OCI-LY7 (cell line): ENCODE measurements at regions not wholly inside any gene's neighbourhood (a gene's known extent, or its start where the extent isn't known, plus 50 kb on each side); places are given as distances from the start of the nearest gene placed in this dataset.

Experiments
- BruUV-seq: library from RNA; stranded (reverse); fragments of 400-500 nt; replicated peaks from 2 replicates; lab custom pipeline; 2021; lab: Mats Ljungman, UMichigan
- CTCF ChIA-PET: fragments of 300-600 bp; sonication (Branson Sonifier 250); formaldehyde crosslinking; loops from one replicate; lab custom pipeline; 2022; ENCODE audit warnings: antibody characterized with exemption; ENCODE audit not compliant: unreplicated experiment; lab: Charles Lee
- POLR2A ChIA-PET: fragments of 300-600 bp; sonication (Branson Sonifier 250); formaldehyde crosslinking; loops from one replicate; lab custom pipeline; 2022; ENCODE audit warnings: antibody characterized with exemption; lab: Charles Lee
- DNase-seq: peaks from one replicate; pipeline ENCODE4 v3.0.0-alpha.2; 2015; ENCODE audit warnings: low spot score
- H2AFZ ChIP-seq: fragments of 200-600 bp; sonication (generic), shearing (Covaris generic); 2 replicates; pipeline ENCODE4 v1.6.1; 2014; ENCODE audit warnings: mild to moderate bottlenecking, antibody characterized with exemption, low read length, moderate library complexity
- H3K27ac ChIP-seq: fragments of 200-600 bp; sonication (generic); 2 replicates; pipeline ENCODE4 v1.5.1; 2014; ENCODE audit warnings: mixed run types, low read depth, mild to moderate bottlenecking, moderate library complexity, low read length, inconsistent platforms; ENCODE audit not compliant: poor library complexity, severe bottlenecking
- H3K36me3 ChIP-seq: fragments of 200-600 bp; sonication (generic); 2 replicates; pipeline ENCODE4 v1.6.1; 2014; ENCODE audit warnings: mild to moderate bottlenecking, antibody characterized with exemption, low read length, moderate library complexity, mixed read lengths; ENCODE audit not compliant: insufficient read depth
- H3K4me1 ChIP-seq: fragments of 200-600 bp; sonication (generic); 2 replicates; pipeline ENCODE4 v1.5.1; 2014; ENCODE audit warnings: mild to moderate bottlenecking, low read length; ENCODE audit not compliant: insufficient read depth, poor library complexity, severe bottlenecking
- H3K4me2 ChIP-seq: fragments of 200-600 bp; sonication (generic); 2 replicates; pipeline ENCODE4 v1.6.1; 2014; ENCODE audit warnings: mild to moderate bottlenecking, low read length
- H3K4me3 ChIP-seq: fragments of 200-600 bp; sonication (generic); 2 replicates; pipeline ENCODE4 v1.5.1; 2014; ENCODE audit warnings: mild to moderate bottlenecking, low read depth, low read length; ENCODE audit not compliant: poor library complexity, severe bottlenecking
- H3K79me2 ChIP-seq: fragments of 200-600 bp; sonication (generic); 2 replicates; pipeline ENCODE4 v1.6.1; 2016; ENCODE audit warnings: low read depth, mild to moderate bottlenecking, low read length, moderate library complexity, mixed read lengths; ENCODE audit not compliant: insufficient read depth
- H3K9me2 ChIP-seq: fragments of 200-600 bp; sonication (generic); 2 replicates; pipeline ENCODE4 v1.6.1; 2016; ENCODE audit warnings: mild to moderate bottlenecking, low read length, mixed read lengths; ENCODE audit not compliant: insufficient read depth
- H3K9me3 ChIP-seq: fragments of 200-600 bp; sonication (generic); 2 replicates; pipeline ENCODE4 v1.6.1; 2014; ENCODE audit warnings: mild to moderate bottlenecking, mixed run types, low read length, mixed read lengths
- H4K20me1 ChIP-seq: fragments of 200-600 bp; sonication (generic); 2 replicates; pipeline ENCODE4 v1.6.1; 2014; ENCODE audit warnings: mild to moderate bottlenecking, antibody characterized with exemption, low read length, moderate library complexity, mixed read lengths; ENCODE audit not compliant: insufficient read depth
- CTCF ChIP-seq: fragments of 200-600 bp; sonication (generic); conservative IDR thresholded peaks from 2 replicates; pipeline ENCODE4 v1.5.1; 2014; ENCODE audit warnings: mild to moderate bottlenecking, antibody characterized with exemption, low read length, moderate library complexity, mixed read lengths
- EZH2phosphoT487 ChIP-seq: fragments of 200-600 bp; sonication (generic); IDR thresholded peaks from 2 replicates; pipeline ENCODE4 v1.6.1; 2018; ENCODE audit warnings: low read depth, borderline replicate concordance, mild to moderate bottlenecking, mixed run types, antibody characterized with exemption, low read length, moderate library complexity, mixed read lengths
- intact Hi-C: fragments of 100-400 bp; cut with micrococcal nuclease; formaldehyde crosslinking; loops from one replicate; pipeline ENCODE4 v1.10.0; 2022; ENCODE audit not compliant: unreplicated experiment

- Histone ChIP-seq H3K4me3 (no peak overlapping the region), H3K9me2 (no peaks in the 10 kb centered on the region), H4K20me1 (no peaks in the 10 kb centered on the region), H2AFZ (no peak overlapping the region), H3K79me2 (no peaks in the 10 kb centered on the region), H3K9me3 (0 out of 2 replicates have a peak, but pooled peaks cover 4% of the 10 kb centered on the region), H3K4me1 (no peaks in the 10 kb centered on the region), H3K36me3 (no peaks in the 10 kb centered on the region), H3K27ac (no peak overlapping the region), H3K4me2 (no peak overlapping the region)
- POLR2A ChIA-PET = no interaction called here
- CTCF ChIA-PET = no interaction called here
- DNase-seq = no peak
- BruUV-seq = no TSS peak
- intact Hi-C loops = no loop called here
- TF ChIP-seq EZH2phosphoT487 = no peak
- TF ChIP-seq CTCF = no peak
These were observed 261.5 kb downstream of the C6orf118 start for GRCh38 chr6:165047952-165048351.

GRCh38 chr6:165045631-165046030, 263.8 kb downstream of the C6orf118 start:
- Histone ChIP-seq H2AFZ (no peak overlapping the region), H3K27ac (no peak overlapping the region), H3K79me2 (no peaks in the 10 kb centered on the region), H3K36me3 (no peaks in the 10 kb centered on the region), H3K9me3 (0 out of 2 replicates have a peak, but pooled peaks cover 4% of the 10 kb centered on the region), H3K4me3 (no peak overlapping the region), H3K4me1 (no peaks in the 10 kb centered on the region), H3K9me2 (no peaks in the 10 kb centered on the region), H4K20me1 (no peaks in the 10 kb centered on the region), H3K4me2 (no peak overlapping the region)
- ChIA-PET CTCF (no interaction called here), POLR2A (no interaction called here)
- no TSS peak for BruUV-seq
- intact Hi-C loops = no loop called here
- no peak for TF ChIP-seq CTCF
- no peak for TF ChIP-seq EZH2phosphoT487
- no peak for DNase-seq

- intact Hi-C loops = no loop called here
- Histone ChIP-seq H3K4me3 (no peak overlapping the region), H2AFZ (no peak overlapping the region), H3K4me1 (no peaks in the 10 kb centered on the region), H4K20me1 (no peaks in the 10 kb centered on the region), H3K36me3 (no peaks in the 10 kb centered on the region), H3K27ac (no peak overlapping the region), H3K9me3 (0 out of 2 replicates have a peak, but pooled peaks cover 4% of the 10 kb centered on the region), H3K9me2 (no peaks in the 10 kb centered on the region), H3K79me2 (no peaks in the 10 kb centered on the region), H3K4me2 (no peak overlapping the region)
- BruUV-seq = no TSS peak
- DNase-seq = no peak
- TF ChIP-seq EZH2phosphoT487 (no peak), CTCF (no peak)
- ChIA-PET POLR2A (no interaction called here), CTCF (no interaction called here)
These were observed 266.5 kb downstream of the C6orf118 start for GRCh38 chr6:165042912-165043311.
